H1 (cell line): ENCODE measurements at regions not wholly inside any gene's neighbourhood (a gene's known extent, or its start where the extent isn't known, plus 50 kb on each side); places are given as distances from the start of the nearest gene placed in this dataset.

Source experiments
- CTCF ChIA-PET: fragments of 300-600 bp; sonication (Branson Sonifier 250); formaldehyde crosslinking; loops from one replicate; lab custom pipeline; 2021; ENCODE audit not compliant: partially characterized antibody; lab: Charles Lee
- POLR2A ChIA-PET: fragments of 300-600 bp; sonication (Branson Sonifier 250); formaldehyde crosslinking; loops from one replicate; lab custom pipeline; 2021; ENCODE audit warnings: inconsistent platforms; ENCODE audit not compliant: partially characterized antibody; lab: Charles Lee
- DNase-seq, 2 experiments: peaks; one replicate each; pipeline versions ENCODE4 v3.0.0 to v3.0.0-alpha.2; 2010 to 2022; ENCODE audit warnings: low spot score in 2 of 2, low read depth in 1 of 2, mixed read lengths in 1 of 2
- FAIRE-seq: peaks from 2 replicates; lab custom pipeline; 2011; peaks lifted over from hg19 to GRCh38; lab: Jason Lieb, UNC
- H2AFZ ChIP-seq: 2 replicates; pipeline ENCODE4 v1.8.1; 2012; ENCODE audit warnings: low read length, inconsistent platforms
- H2AK5ac ChIP-seq: 2 replicates; pipeline ENCODE4 v1.6.1; 2013; ENCODE audit warnings: low read depth, low read length
- H2BK120ac ChIP-seq: replicated peaks from 2 replicates; pipeline ENCODE3; 2013; ENCODE audit warnings: low read depth, low read length, inconsistent platforms
- H2BK12ac ChIP-seq: 2 replicates; pipeline ENCODE4 v1.6.1; 2013; ENCODE audit warnings: low read depth, low read length
- H2BK15ac ChIP-seq: 2 replicates; pipeline ENCODE4 v1.6.1; 2013; ENCODE audit warnings: low read length
- H2BK20ac ChIP-seq: 2 replicates; pipeline ENCODE4 v1.6.1; 2013; ENCODE audit warnings: low read length
- H2BK5ac ChIP-seq: 2 replicates; pipeline ENCODE4 v1.6.1; 2013; ENCODE audit warnings: low read depth, low read length
- H3K14ac ChIP-seq: 2 replicates; pipeline ENCODE4 v1.6.1; 2013; ENCODE audit warnings: inconsistent platforms; ENCODE audit not compliant: insufficient read length
- H3K18ac ChIP-seq: 2 replicates; pipeline ENCODE4 v1.6.1; 2013; ENCODE audit warnings: low read length; ENCODE audit errors: extremely low read depth
- H3K23ac ChIP-seq: 2 replicates; pipeline ENCODE4 v1.6.1; 2013; ENCODE audit warnings: inconsistent platforms; ENCODE audit not compliant: insufficient read length
- H3K23me2 ChIP-seq: 2 replicates; pipeline ENCODE4 v1.6.1; 2013; ENCODE audit warnings: low read depth, low read length
- H3K27ac ChIP-seq: 2 replicates; pipeline ENCODE4 v1.6.1; 2011; ENCODE audit warnings: low read depth, low read length, inconsistent platforms
- H3K27me3 ChIP-seq, 4 experiments: replicated peaks in 1 of 4; 1 replicate in 1 of 4; 2 replicates in 3 of 4; pipeline versions ENCODE4 v1.6.1 to v1.8.1; 2011 to 2013; ENCODE audit warnings: low read length in 3 of 4, mild to moderate bottlenecking in 3 of 4, inconsistent platforms in 2 of 4, mixed read lengths in 2 of 4, moderate library complexity in 1 of 4; ENCODE audit not compliant: control insufficient read depth in 3 of 4, insufficient read depth in 3 of 4; ENCODE audit errors: extremely low read depth in 1 of 4
- H3K36me3 ChIP-seq, 4 experiments: 2 replicates each; pipeline versions ENCODE4 v1.6.1 to v1.8.1; 2011 to 2013; ENCODE audit warnings: mild to moderate bottlenecking in 4 of 4, low read length in 3 of 4, moderate library complexity in 2 of 4, control low read depth in 1 of 4, inconsistent platforms in 1 of 4; ENCODE audit not compliant: insufficient read depth in 4 of 4, control insufficient read depth in 2 of 4
- H3K4ac ChIP-seq: replicated peaks from 2 replicates; pipeline ENCODE3; 2013; ENCODE audit warnings: low read length, low read depth, mixed read lengths, inconsistent platforms; ENCODE audit not compliant: insufficient read length
- H3K4me1 ChIP-seq, 4 experiments: replicated peaks in 1 of 4; 1 replicate in 1 of 4; 2 replicates in 3 of 4; pipeline versions ENCODE4 v1.6.1 to v1.8.1; 2011 to 2013; ENCODE audit warnings: low read length in 3 of 4, inconsistent platforms in 2 of 4, mixed read lengths in 1 of 4; ENCODE audit not compliant: insufficient read depth in 4 of 4, control insufficient read depth in 3 of 4
- H3K4me2 ChIP-seq, 2 experiments: 2 replicates each; pipeline versions ENCODE4 v1.6.1 to v1.8.1; 2011 to 2013; ENCODE audit warnings: low read depth in 2 of 2, low read length in 2 of 2, control low read depth in 1 of 2, inconsistent platforms in 1 of 2, mild to moderate bottlenecking in 1 of 2; ENCODE audit not compliant: insufficient read depth in 1 of 2
- H3K4me3 ChIP-seq, 4 experiments: fragments of 200-600, 300-600 bp in 1 of 4; sonication (generic), shearing (Covaris generic), sonication (Bioruptor Twin) in 1 of 4; 2 replicates each; pipeline versions ENCODE4 v1.5.1 to v1.8.1; 2011 to 2016; ENCODE audit warnings: low read length in 4 of 4, low read depth in 3 of 4, control low read depth in 2 of 4, inconsistent platforms in 2 of 4, mild to moderate bottlenecking in 2 of 4, mixed read lengths in 1 of 4, moderate library complexity in 1 of 4; ENCODE audit not compliant: insufficient read depth in 2 of 4; ENCODE audit errors: extremely low read depth in 1 of 4
- H3K56ac ChIP-seq: replicated peaks from 2 replicates; pipeline ENCODE3; 2013; ENCODE audit warnings: low read depth, mild to moderate bottlenecking, mixed read lengths, low read length, inconsistent platforms; ENCODE audit not compliant: insufficient read length
- H3K79me1 ChIP-seq: 2 replicates; pipeline ENCODE4 v1.6.1; 2013; ENCODE audit warnings: low read depth, low read length, control low read depth
- H3K79me2 ChIP-seq, 2 experiments: 2 replicates each; pipeline versions ENCODE4 v1.6.1 to v1.8.1; 2012 to 2013; ENCODE audit warnings: low read length in 2 of 2, mild to moderate bottlenecking in 2 of 2, inconsistent platforms in 1 of 2; ENCODE audit not compliant: insufficient read depth in 2 of 2, control insufficient read depth in 1 of 2
- H3K9ac ChIP-seq, 4 experiments: replicated peaks in 1 of 4; 1 replicate in 1 of 4; 2 replicates in 3 of 4; pipeline versions ENCODE4 v1.6.1 to v1.8.1; 2011 to 2013; ENCODE audit warnings: low read depth in 3 of 4, low read length in 3 of 4, control low read depth in 2 of 4, mild to moderate bottlenecking in 2 of 4, moderate library complexity in 2 of 4, inconsistent platforms in 1 of 4; ENCODE audit errors: extremely low read depth in 1 of 4
- H3K9me3 ChIP-seq, 2 experiments: 2 replicates each; pipeline versions ENCODE4 v1.6.1 to v1.8.1; 2012 to 2013; ENCODE audit warnings: mild to moderate bottlenecking in 2 of 2, moderate library complexity in 2 of 2, control low read depth in 1 of 2, inconsistent platforms in 1 of 2, low read depth in 1 of 2, low read length in 1 of 2, mixed read lengths in 1 of 2; ENCODE audit not compliant: insufficient read depth in 2 of 2
- H4K20me1 ChIP-seq, 2 experiments: replicated peaks in 1 of 2; 2 replicates each; pipeline versions ENCODE3 to v1.8.1; 2011 to 2013; ENCODE audit warnings: inconsistent platforms in 2 of 2, low read length in 2 of 2, mild to moderate bottlenecking in 1 of 2; ENCODE audit not compliant: insufficient read depth in 2 of 2, control insufficient read depth in 1 of 2
- H4K5ac ChIP-seq: 2 replicates; pipeline ENCODE4 v1.6.1; 2013; ENCODE audit warnings: low read length, low read depth, mixed read lengths, inconsistent platforms; ENCODE audit not compliant: insufficient read length
- H4K8ac ChIP-seq: 2 replicates; pipeline ENCODE4 v1.8.0; 2013; ENCODE audit warnings: mild to moderate bottlenecking, moderate library complexity, low read length, inconsistent platforms; ENCODE audit not compliant: insufficient read depth; ENCODE audit errors: extremely low read depth
- H4K91ac ChIP-seq: replicated peaks from 2 replicates; pipeline ENCODE3; 2013; ENCODE audit warnings: low read length, mixed read lengths, inconsistent platforms; ENCODE audit not compliant: insufficient read length
- CTCF ChIP-seq, 3 experiments: IDR thresholded peaks; 1 replicate in 2 of 3; 2 replicates in 1 of 3; pipeline versions ENCODE4 v1.5.1 to v1.6.1; 2011; ENCODE audit warnings: low read length in 3 of 3, mild to moderate bottlenecking in 3 of 3, inconsistent platforms in 2 of 3, low read depth in 1 of 3, moderate library complexity in 1 of 3; ENCODE audit not compliant: insufficient read depth in 1 of 3; ENCODE audit errors: control extremely low read depth in 1 of 3
- KDM5A ChIP-seq: fragments of 200-600 bp; IDR thresholded peaks from 2 replicates; pipeline ENCODE4 v1.7.1; 2012; ENCODE audit warnings: mild to moderate bottlenecking, low read length, inconsistent platforms, mixed read lengths
- POU5F1 ChIP-seq: IDR thresholded peaks from 2 replicates; pipeline ENCODE4 v1.6.1; 2011; ENCODE audit warnings: low read depth, mild to moderate bottlenecking, low read length, moderate library complexity

GRCh38 chr2:181781078-181781786, 100.9 kb upstream of the NEUROD1 start:
- POLR2A ChIA-PET, result interaction anchor here (0.6 kb wide), 1 partner anchor 121 kb away, joined by 3 read pairs; no protein-coding TSS in a partner anchor
- FAIRE-seq, result no peak
- CTCF ChIA-PET, result interaction anchor here (0.7 to 1.8 kb wide), 7 partner anchors 8 to 235 kb away, joined by 3 to 6 read pairs (median 3); no protein-coding TSS in a partner anchor

More at GRCh38 chr2:181781078-181781786, 100.9 kb upstream of the NEUROD1 start:
- Histone ChIP-seq H2AK5ac (no peak overlapping the region), H3K27me3 (peaks cover 0 to 1% (median 0%) of the 10 kb centered on the region in 4 experiments; a peak in 1 of 7 replicates), H3K56ac (no peak overlapping the region), H3K4me1 (no peaks in the 10 kb centered on the region), H4K8ac (peak overlapping the region; percentile 72; the same call in 1 of the 2 replicates), H2BK5ac (no peak overlapping the region), H3K14ac (no peak overlapping the region), H3K9me3 (no peaks in the 10 kb centered on the region), H2AFZ (no peak overlapping the region), H2BK15ac (no peak overlapping the region), H3K4me3 (no peak overlapping the region), H2BK120ac (no peak overlapping the region), H3K4ac (no peak overlapping the region), H3K18ac (no peak overlapping the region), H2BK20ac (no peak overlapping the region), H4K20me1 (no peaks in the 10 kb centered on the region), H4K91ac (no peak overlapping the region), H3K9ac (no peak overlapping the region), H3K79me2 (no peaks in the 10 kb centered on the region), H3K23ac (no peak overlapping the region), H3K23me2 (no peaks in the 10 kb centered on the region), H3K36me3 (no peaks in the 10 kb centered on the region), H3K79me1 (no peaks in the 10 kb centered on the region), H4K5ac (no peak overlapping the region), H3K4me2 (no peak overlapping the region), H2BK12ac (no peak overlapping the region), H3K27ac (no peak overlapping the region)
- no peak for TF ChIP-seq POU5F1
- TF ChIP-seq CTCF (IDR thresholded peaks at IDR 0.05; ENCODE audit: control extremely low read depth in 1 of 3, insufficient read depth in 1 of 3, low read depth in 1 of 3, low read length in 3 of 3), result peak in 2 of 3 experiments; percentile 15 to 22; a peak in 2 of 4 replicates
- TF ChIP-seq KDM5A, result no peak
- DNase-seq, result no peak
